ENCODE measurements at regions not wholly inside any gene's neighbourhood (a gene's known extent, or its start where the extent isn't known, plus 50 kb on each side); places are given as distances from the start of the nearest gene placed in this dataset.

DNA sequence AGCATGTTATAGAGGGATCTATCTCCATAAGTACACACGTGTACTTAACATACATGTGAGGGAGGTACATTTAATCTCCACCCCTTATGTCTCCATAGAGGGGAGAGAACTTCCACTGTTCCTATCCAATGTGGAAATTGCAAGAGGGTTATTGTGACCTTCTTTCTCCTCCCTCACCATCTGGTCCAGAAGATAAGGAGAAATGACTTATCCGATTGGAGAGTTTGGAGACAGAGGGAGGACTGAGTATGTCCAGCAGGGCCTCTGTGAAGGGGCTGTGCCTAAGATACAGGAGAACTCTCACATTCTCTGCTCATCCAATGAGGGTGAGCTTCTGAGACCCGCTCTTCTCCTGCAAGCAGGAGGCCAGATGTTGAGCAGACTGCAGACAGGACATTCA, 113.1 kb downstream of the QDPR start:
- TF ChIP-seq, protein P1, sequence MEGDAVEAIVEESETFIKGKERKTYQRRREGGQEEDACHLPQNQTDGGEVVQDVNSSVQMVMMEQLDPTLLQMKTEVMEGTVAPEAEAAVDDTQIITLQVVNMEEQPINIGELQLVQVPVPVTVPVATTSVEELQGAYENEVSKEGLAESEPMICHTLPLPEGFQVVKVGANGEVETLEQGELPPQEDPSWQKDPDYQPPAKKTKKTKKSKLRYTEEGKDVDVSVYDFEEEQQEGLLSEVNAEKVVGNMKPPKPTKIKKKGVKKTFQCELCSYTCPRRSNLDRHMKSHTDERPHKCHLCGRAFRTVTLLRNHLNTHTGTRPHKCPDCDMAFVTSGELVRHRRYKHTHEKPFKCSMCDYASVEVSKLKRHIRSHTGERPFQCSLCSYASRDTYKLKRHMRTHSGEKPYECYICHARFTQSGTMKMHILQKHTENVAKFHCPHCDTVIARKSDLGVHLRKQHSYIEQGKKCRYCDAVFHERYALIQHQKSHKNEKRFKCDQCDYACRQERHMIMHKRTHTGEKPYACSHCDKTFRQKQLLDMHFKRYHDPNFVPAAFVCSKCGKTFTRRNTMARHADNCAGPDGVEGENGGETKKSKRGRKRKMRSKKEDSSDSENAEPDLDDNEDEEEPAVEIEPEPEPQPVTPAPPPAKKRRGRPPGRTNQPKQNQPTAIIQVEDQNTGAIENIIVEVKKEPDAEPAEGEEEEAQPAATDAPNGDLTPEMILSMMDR (IDR thresholded peaks at IDR 0.05; ENCODE audit: insufficient read depth, low read length, missing control alignments): no peak
- no peak overlapping the region for H3K4me3 ChIP-seq (ENCODE audit: low read depth, low read length)
- ChIA-PET CTCF (no interaction called here), POLR2A (interaction anchor here (0.6 kb wide), 1 partner anchor 73 kb away, joined by 3 read pairs; no protein-coding TSS in a partner anchor)
- no peak for DNase-seq (ENCODE audit: low read depth, low spot score)

GRCh38 chr4:17398035-17398434, 113.9 kb downstream of the QDPR start:
- ChIA-PET POLR2A (interaction anchor here (0.7 kb wide), 1 partner anchor 13 kb away, joined by 4 read pairs; no protein-coding TSS in a partner anchor), CTCF (no interaction called here)
- no peak for DNase-seq (ENCODE audit: low read depth, low spot score)
- TF ChIP-seq, protein P1 (IDR thresholded peaks at IDR 0.05; ENCODE audit: insufficient read depth, low read length, missing control alignments): no peak
- H3K4me3 ChIP-seq (ENCODE audit: low read depth, low read length): no peak overlapping the region

- CTCF ChIA-PET: interaction anchor here (1.7 kb wide), 1 partner anchor 11 kb away, joined by 5 read pairs; no protein-coding TSS in a partner anchor
- POLR2A ChIA-PET: no interaction called here
- H3K4me3 ChIP-seq (ENCODE audit: low read depth, low read length): no peak overlapping the region
- no peak for DNase-seq (ENCODE audit: low read depth, low spot score)
- TF ChIP-seq, protein P1 (IDR thresholded peaks at IDR 0.05; ENCODE audit: insufficient read depth, low read length, missing control alignments): no peak
These were observed 114.3 kb downstream of the QDPR start for GRCh38 chr4:17397611-17398010.

GRCh38 chr4:17385403-17385802, 126.5 kb downstream of the QDPR start:
- ChIA-PET POLR2A (interaction anchor here (0.6 kb wide), 1 partner anchor 13 kb away, joined by 4 read pairs; no protein-coding TSS in a partner anchor), CTCF (interaction anchor here (1.0 kb wide), 2 partner anchors 10 to 38 kb away, joined by 3 to 6 read pairs; no protein-coding TSS in a partner anchor)
- no peak overlapping the region for H3K4me3 ChIP-seq (ENCODE audit: low read depth, low read length)
- TF ChIP-seq, protein P1 (IDR thresholded peaks at IDR 0.05; ENCODE audit: insufficient read depth, low read length, missing control alignments): no peak
- DNase-seq (ENCODE audit: low read depth, low spot score): no peak

DNA sequence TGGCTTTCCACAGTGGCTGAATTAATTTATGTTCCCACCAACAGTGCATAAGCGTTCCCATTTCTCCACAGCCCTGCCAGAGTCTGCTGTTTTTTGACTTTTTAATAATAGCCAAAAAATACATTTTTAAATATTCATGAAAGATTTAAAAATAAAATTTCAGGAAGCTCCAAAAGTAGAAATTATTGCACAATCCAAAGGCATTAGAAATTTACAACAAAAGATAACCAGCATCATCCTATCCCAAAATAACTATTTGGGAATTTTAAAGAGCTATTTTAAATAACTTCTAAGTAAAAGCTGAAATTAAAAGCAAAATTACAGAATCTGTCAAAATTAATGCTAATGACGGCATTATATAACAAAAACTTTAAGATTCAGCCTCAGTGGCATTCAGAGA, 131.5 kb downstream of the QDPR start:
- ChIA-PET POLR2A (no interaction called here), CTCF (interaction anchor here (1.4 kb wide), 1 partner anchor 32 kb away, joined by 3 read pairs; no protein-coding TSS in a partner anchor)
- H3K4me3 ChIP-seq (ENCODE audit: low read depth, low read length): no peak overlapping the region
- TF ChIP-seq, protein P1 (IDR thresholded peaks at IDR 0.05; ENCODE audit: insufficient read depth, low read length, missing control alignments): no peak
- DNase-seq (ENCODE audit: low read depth, low spot score): no peak

DNA sequence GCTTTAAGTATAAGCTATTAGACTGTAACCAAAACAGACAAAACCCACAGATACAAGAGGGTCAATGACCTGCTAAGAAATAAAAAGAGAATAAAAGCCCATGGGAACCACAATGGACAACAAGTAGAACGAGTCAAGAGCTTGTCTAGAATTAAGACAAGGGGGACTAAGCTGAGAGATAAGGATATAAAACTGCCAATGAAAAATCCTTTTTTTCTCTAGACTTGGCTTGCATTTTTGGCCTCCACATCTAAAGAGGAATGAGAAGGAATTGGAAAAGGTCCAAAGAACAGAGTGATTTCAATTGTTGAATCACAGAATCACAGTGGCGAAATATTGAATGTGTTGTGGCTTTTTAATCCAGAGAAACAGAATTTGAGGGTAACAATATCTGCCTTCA, 135.7 kb downstream of the QDPR start:
- ChIA-PET POLR2A (no interaction called here), CTCF (interaction anchor here (1.4 kb wide), 1 partner anchor 72 kb away, joined by 3 read pairs; no protein-coding TSS in a partner anchor)
- DNase-seq (ENCODE audit: low read depth, low spot score): no peak
- TF ChIP-seq, protein P1 (IDR thresholded peaks at IDR 0.05; ENCODE audit: insufficient read depth, low read length, missing control alignments): no peak
- H3K4me3 ChIP-seq (ENCODE audit: low read depth, low read length): no peak overlapping the region

Measured in AG04449 (cell line).